ENCODE measurements at regions not wholly inside any gene's neighbourhood (a gene's known extent, or its start where the extent isn't known, plus 50 kb on each side); places are given as distances from the start of the nearest gene placed in this dataset.

DNA sequence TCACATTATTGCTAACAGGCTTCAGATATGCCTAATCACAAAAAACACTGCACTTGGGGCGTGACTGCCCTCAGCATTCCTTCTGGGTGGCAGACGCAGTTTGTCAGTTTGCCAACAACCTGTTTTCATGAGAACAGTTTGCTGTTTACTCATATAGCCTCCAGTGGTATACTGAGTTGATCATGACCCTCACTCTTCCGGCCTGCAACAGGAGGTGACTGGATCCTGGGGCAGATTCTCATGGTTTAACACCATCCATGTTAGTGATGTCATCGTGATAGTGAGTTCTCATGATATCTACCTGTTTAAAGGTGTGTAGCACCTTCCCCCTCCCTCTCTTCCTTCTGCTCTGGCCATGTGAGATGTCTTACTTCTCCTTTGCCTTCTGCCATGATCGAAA, 555.2 kb downstream of the PLPP3 start:
- Histone ChIP-seq H3K4me2 (ENCODE audit: low read length) (no peak overlapping the region), H3F3A (ENCODE audit: low read length, unreplicated experiment) (no peaks in the 10 kb centered on the region), H3K27me3 (ENCODE audit: low read length) (no peaks in the 10 kb centered on the region), H3K36me3 (ENCODE audit: low read depth, low read length) (no peaks in the 10 kb centered on the region), H3K79me2 (ENCODE audit: low read length) (no peaks in the 10 kb centered on the region), H3K9me2 (replicated peaks; ENCODE audit: low read length) (no peaks in the 10 kb centered on the region; the same call in 1 of the 2 replicates), H3K4me3 (ENCODE audit: low read length) (no peak overlapping the region), H3K9me3 (ENCODE audit: low read length) (no peaks in the 10 kb centered on the region), H2AFZ (ENCODE audit: low read length) (no peak overlapping the region), H3K27ac (ENCODE audit: low read length) (peak overlapping the region; percentile 29; the same call in 1 of the 2 replicates), H3K9ac (ENCODE audit: low read length) (no peak overlapping the region), H4K20me1 (ENCODE audit: low read length) (no peaks in the 10 kb centered on the region), H3K4me1 (ENCODE audit: insufficient read depth, low read length) (peaks cover 3% of the 10 kb centered on the region; the same call in 1 of the 2 replicates)
- BruUV-seq (replicated peaks): no TSS peak
- peak; percentile 58 for DNase-seq
- intact Hi-C loops (cut with micrococcal nuclease): no loop called here
- ChIA-PET CTCF (no interaction called here), POLR2A (ENCODE audit: unreplicated experiment) (no interaction called here)
- ATAC-seq: no peak
- TF ChIP-seq, protein P1, sequence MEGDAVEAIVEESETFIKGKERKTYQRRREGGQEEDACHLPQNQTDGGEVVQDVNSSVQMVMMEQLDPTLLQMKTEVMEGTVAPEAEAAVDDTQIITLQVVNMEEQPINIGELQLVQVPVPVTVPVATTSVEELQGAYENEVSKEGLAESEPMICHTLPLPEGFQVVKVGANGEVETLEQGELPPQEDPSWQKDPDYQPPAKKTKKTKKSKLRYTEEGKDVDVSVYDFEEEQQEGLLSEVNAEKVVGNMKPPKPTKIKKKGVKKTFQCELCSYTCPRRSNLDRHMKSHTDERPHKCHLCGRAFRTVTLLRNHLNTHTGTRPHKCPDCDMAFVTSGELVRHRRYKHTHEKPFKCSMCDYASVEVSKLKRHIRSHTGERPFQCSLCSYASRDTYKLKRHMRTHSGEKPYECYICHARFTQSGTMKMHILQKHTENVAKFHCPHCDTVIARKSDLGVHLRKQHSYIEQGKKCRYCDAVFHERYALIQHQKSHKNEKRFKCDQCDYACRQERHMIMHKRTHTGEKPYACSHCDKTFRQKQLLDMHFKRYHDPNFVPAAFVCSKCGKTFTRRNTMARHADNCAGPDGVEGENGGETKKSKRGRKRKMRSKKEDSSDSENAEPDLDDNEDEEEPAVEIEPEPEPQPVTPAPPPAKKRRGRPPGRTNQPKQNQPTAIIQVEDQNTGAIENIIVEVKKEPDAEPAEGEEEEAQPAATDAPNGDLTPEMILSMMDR (conservative IDR thresholded peaks at IDR 0.05; ENCODE audit: low read depth, low read length): no peak
- no peak for TF ChIP-seq EZH2phosphoT487 (IDR thresholded peaks at IDR 0.05; ENCODE audit: borderline replicate concordance, low read length)
- TF ChIP-seq EZH2 (IDR thresholded peaks at IDR 0.05; ENCODE audit: low read length, unreplicated experiment): no peak

DNA sequence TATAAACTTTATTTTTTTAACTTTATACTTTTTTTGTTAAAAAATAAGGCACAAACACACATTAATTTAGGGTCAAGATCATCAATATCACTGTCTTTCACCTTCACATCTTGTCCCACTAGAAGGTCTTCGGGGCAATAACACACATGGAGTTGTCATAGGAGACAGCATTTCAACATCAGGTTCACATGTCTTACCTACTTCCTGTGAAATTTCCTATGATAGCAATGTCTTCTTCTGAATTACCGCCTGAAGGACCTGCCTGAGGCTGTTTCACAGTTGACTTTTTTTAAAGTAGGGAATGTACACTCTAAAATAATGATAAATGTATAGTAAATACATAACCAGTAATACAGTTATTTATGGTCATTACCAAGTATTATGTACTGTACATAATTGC, 559.4 kb downstream of the PLPP3 start:
- H3K4me1 ChIP-seq (ENCODE audit: insufficient read depth, low read length): peaks cover 9% of the 10 kb centered on the region; the same call in 1 of the 2 replicates
- intact Hi-C loops (cut with micrococcal nuclease): no loop called here
- ChIA-PET CTCF (no interaction called here), POLR2A (ENCODE audit: unreplicated experiment) (interaction anchor here (0.5 to 0.6 kb wide), 2 partner anchors 19 to 341 kb away, joined by 5 to 10 read pairs; no protein-coding TSS in a partner anchor)
- H4K20me1 ChIP-seq (ENCODE audit: low read length): no peaks in the 10 kb centered on the region
- H3K9me2 ChIP-seq (replicated peaks; ENCODE audit: low read length): no peaks in the 10 kb centered on the region
- TF ChIP-seq EZH2phosphoT487 (IDR thresholded peaks at IDR 0.05; ENCODE audit: borderline replicate concordance, low read length) (no peak), EZH2 (IDR thresholded peaks at IDR 0.05; ENCODE audit: low read length, unreplicated experiment) (no peak)
- TF ChIP-seq, protein P1 (conservative IDR thresholded peaks at IDR 0.05; ENCODE audit: low read depth, low read length): no peak
- H3F3A ChIP-seq (ENCODE audit: low read length, unreplicated experiment): no peaks in the 10 kb centered on the region
- no peak for ATAC-seq
- no peaks in the 10 kb centered on the region for H3K79me2 ChIP-seq (ENCODE audit: low read length)
- no peak overlapping the region for H3K9ac ChIP-seq (ENCODE audit: low read length)
- no peak for DNase-seq
- BruUV-seq (replicated peaks): no TSS peak
- H3K9me3 ChIP-seq (ENCODE audit: low read length): no peaks in the 10 kb centered on the region
- H3K36me3 ChIP-seq (ENCODE audit: low read depth, low read length): no peaks in the 10 kb centered on the region
- H3K27me3 ChIP-seq (ENCODE audit: low read length): no peaks in the 10 kb centered on the region
- no peak overlapping the region for H2AFZ ChIP-seq (ENCODE audit: low read length)
- no peak overlapping the region for H3K4me2 ChIP-seq (ENCODE audit: low read length)
- no peak overlapping the region for H3K27ac ChIP-seq (ENCODE audit: low read length)
- no peak overlapping the region for H3K4me3 ChIP-seq (ENCODE audit: low read length)

DNA sequence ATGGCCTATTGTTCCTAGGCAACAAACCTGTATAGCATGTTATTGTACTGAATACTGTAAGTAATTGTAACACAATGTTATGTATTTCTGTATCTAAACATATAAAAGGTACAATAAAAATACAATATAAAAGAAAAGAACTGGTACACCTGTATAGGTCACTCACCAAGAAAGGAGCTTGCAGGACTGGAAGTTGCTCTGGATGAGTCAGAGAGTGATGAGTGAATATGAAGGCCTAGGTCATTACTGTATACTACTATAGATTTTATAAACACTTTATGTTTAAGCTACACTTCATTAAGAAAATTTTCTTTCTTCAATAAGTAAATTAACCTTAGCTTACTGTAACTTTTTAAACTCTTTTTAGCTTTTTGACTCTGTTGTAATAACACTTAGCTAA, 559.9 kb downstream of the PLPP3 start:
- H3K9me2 ChIP-seq (replicated peaks; ENCODE audit: low read length): no peaks in the 10 kb centered on the region
- H3K4me2 ChIP-seq (ENCODE audit: low read length): no peak overlapping the region
- POLR2A ChIA-PET (ENCODE audit: unreplicated experiment): interaction anchor here (0.5 to 0.6 kb wide), 2 partner anchors 18 to 342 kb away, joined by 5 to 10 read pairs; no protein-coding TSS in a partner anchor
- no peaks in the 10 kb centered on the region for H3K79me2 ChIP-seq (ENCODE audit: low read length)
- H3K4me3 ChIP-seq (ENCODE audit: low read length): no peak overlapping the region
- TF ChIP-seq EZH2phosphoT487 (IDR thresholded peaks at IDR 0.05; ENCODE audit: borderline replicate concordance, low read length) (no peak), EZH2 (IDR thresholded peaks at IDR 0.05; ENCODE audit: low read length, unreplicated experiment) (no peak)
- TF ChIP-seq, protein P1 (conservative IDR thresholded peaks at IDR 0.05; ENCODE audit: low read depth, low read length): no peak
- H3K27me3 ChIP-seq (ENCODE audit: low read length): no peaks in the 10 kb centered on the region
- DNase-seq: peak; percentile 49
- H4K20me1 ChIP-seq (ENCODE audit: low read length): no peaks in the 10 kb centered on the region
- H3K4me1 ChIP-seq (ENCODE audit: insufficient read depth, low read length): peaks cover 9% of the 10 kb centered on the region; the same call in 1 of the 2 replicates
- H3K36me3 ChIP-seq (ENCODE audit: low read depth, low read length): no peaks in the 10 kb centered on the region
- BruUV-seq (replicated peaks): no TSS peak
- no peaks in the 10 kb centered on the region for H3F3A ChIP-seq (ENCODE audit: low read length, unreplicated experiment)
- peak; percentile 61; the same call in 1 of the 2 replicates for ATAC-seq
- no peak overlapping the region for H2AFZ ChIP-seq (ENCODE audit: low read length)
- CTCF ChIA-PET: no interaction called here
- no peak overlapping the region for H3K9ac ChIP-seq (ENCODE audit: low read length)
- intact Hi-C loops (cut with micrococcal nuclease): no loop called here
- H3K9me3 ChIP-seq (ENCODE audit: low read length): no peaks in the 10 kb centered on the region
- no peak overlapping the region for H3K27ac ChIP-seq (ENCODE audit: low read length)
